Endodermal cell (in vitro differentiated cells): ENCODE measurements at regions not wholly inside any gene's neighbourhood (a gene's known extent, or its start where the extent isn't known, plus 50 kb on each side); places are given as distances from the start of the nearest gene placed in this dataset.

Source experiments
- DNase-seq: peaks from one replicate; pipeline ENCODE4 v3.0.0-alpha.2; 2017
- H3K27ac ChIP-seq: 2 replicates; pipeline ENCODE4 v1.5.1; 2013; ENCODE audit warnings: mild to moderate bottlenecking, low read depth, low read length, moderate library complexity
- H3K27me3 ChIP-seq: 2 replicates; pipeline ENCODE4 v1.6.1; 2013; ENCODE audit warnings: mild to moderate bottlenecking, low read length, moderate library complexity; ENCODE audit not compliant: insufficient read depth, control insufficient read depth, poor library complexity, severe bottlenecking
- H3K36me3 ChIP-seq: 2 replicates; pipeline ENCODE4 v1.7.0; 2013; ENCODE audit warnings: mild to moderate bottlenecking, low read length, moderate library complexity; ENCODE audit not compliant: control insufficient read depth, insufficient read depth
- H3K4me1 ChIP-seq: one replicate; pipeline ENCODE4 v1.7.0; 2013; ENCODE audit warnings: low read length; ENCODE audit not compliant: control insufficient read depth, insufficient read depth
- H3K4me3 ChIP-seq: 2 replicates; pipeline ENCODE4 v1.5.1; 2013; ENCODE audit warnings: mild to moderate bottlenecking, low read length, moderate library complexity
- H3K9ac ChIP-seq: 2 replicates; pipeline ENCODE4 v1.6.1; 2013; ENCODE audit warnings: mild to moderate bottlenecking, low read length, moderate library complexity; ENCODE audit not compliant: poor library complexity, severe bottlenecking; ENCODE audit errors: extremely low read depth
- H3K9me3 ChIP-seq: 2 replicates; pipeline ENCODE4 v1.6.1; 2013; ENCODE audit warnings: mild to moderate bottlenecking, low read length, moderate library complexity; ENCODE audit not compliant: control insufficient read depth
- H3K27ac Mint-ChIP-seq: 2 replicates; pipeline ENCODE4 v1.8.0; 2020; ENCODE audit warnings: mixed read lengths
- H3K27me3 Mint-ChIP-seq: 2 replicates; pipeline ENCODE4 v1.8.0; 2021; ENCODE audit warnings: mild to moderate bottlenecking, mixed read lengths; ENCODE audit not compliant: insufficient read depth
- H3K36me3 Mint-ChIP-seq: 2 replicates; pipeline ENCODE4 v1.8.0; 2020; ENCODE audit warnings: low read depth, mixed read lengths
- H3K4me1 Mint-ChIP-seq: 2 replicates; pipeline ENCODE4 v1.8.0; 2020; ENCODE audit warnings: mixed read lengths
- H3K4me3 Mint-ChIP-seq: 2 replicates; pipeline ENCODE4 v1.8.0; 2020; ENCODE audit warnings: mild to moderate bottlenecking, moderate library complexity, mixed read lengths
- H3K9me3 Mint-ChIP-seq: 2 replicates; pipeline ENCODE4 v1.8.0; 2020; ENCODE audit warnings: mild to moderate bottlenecking, mixed read lengths
- CTCF ChIP-seq: fragments of 200-600 bp; sonication (generic); conservative IDR thresholded peaks from 2 replicates; pipeline ENCODE4 v1.5.0; 2021; ENCODE audit warnings: antibody characterized with exemption, mild to moderate bottlenecking
- WGBS, 2 experiments: methylation state at CpG; one replicate each; pipeline versions ENCODE4 v1.1.5 to v1.1.7; 2013; ENCODE audit warnings: missing lambda C conversion rate in 2 of 2, mixed read lengths in 1 of 2; ENCODE audit not compliant: insufficient coverage in 1 of 2, insufficient read length in 1 of 2; 5-methylcytosine and 5-hydroxymethylcytosine counted together

- Mint-ChIP-seq H3K27ac (no peak overlapping the region), H3K36me3 (no peaks in the 10 kb centered on the region), H3K27me3 (no peaks in the 10 kb centered on the region), H3K4me3 (no peak overlapping the region), H3K9me3 (peaks cover 2% of the 10 kb centered on the region), H3K4me1 (peaks cover 13% of the 10 kb centered on the region)
- no peaks in the 10 kb centered on the region for H3K36me3 ChIP-seq
- no peak overlapping the region for H3K27ac ChIP-seq
- WGBS, 2 experiments, result 74% methylated on average over 2 of the region's 2 CpGs; no CpG with 5 or more reads in 1 of the 2 experiments
- no peak overlapping the region for H3K9ac ChIP-seq
- H3K27me3 ChIP-seq, result no peaks in the 10 kb centered on the region
- H3K4me1 ChIP-seq, result no peaks in the 10 kb centered on the region
- peak; percentile 17 for DNase-seq
- no peak overlapping the region for H3K4me3 ChIP-seq
- H3K9me3 ChIP-seq, result no peaks in the 10 kb centered on the region
- no peak for TF ChIP-seq CTCF
These were observed 98.3 kb upstream of the CTBP2 start for GRCh38 chr10:125258676-125259075.

DNA sequence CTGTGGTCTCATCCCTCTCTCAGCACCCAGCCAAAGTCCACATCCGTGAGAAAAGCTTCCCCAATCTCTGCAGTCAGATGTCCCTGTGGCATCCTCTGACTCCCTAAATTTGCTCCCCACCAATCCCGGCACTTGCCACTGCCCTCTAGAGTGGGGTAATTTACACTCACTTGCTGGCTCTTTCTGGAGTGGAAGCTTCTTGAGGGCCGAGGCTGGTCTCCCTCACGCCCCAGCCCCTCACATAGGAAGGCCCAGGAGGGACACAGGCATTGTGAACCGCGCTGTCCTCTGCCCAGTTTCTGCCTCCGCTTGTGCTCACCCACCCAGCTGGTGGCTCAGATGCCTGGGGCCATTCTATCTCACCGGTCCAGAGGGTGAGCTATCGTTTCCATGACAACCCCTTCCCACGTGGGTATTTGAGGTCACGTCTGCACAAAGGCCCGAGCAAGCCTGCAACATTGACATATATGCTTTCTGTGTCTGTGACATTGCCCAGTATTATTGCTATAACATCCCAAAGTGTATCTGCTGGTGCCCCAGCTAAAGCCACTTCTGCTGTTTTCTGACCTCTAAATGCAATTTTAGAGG is 97.3 kb upstream of the CTBP2 start:
- no peaks in the 10 kb centered on the region for H3K9me3 ChIP-seq
- peaks cover 8% of the 10 kb centered on the region for H3K4me1 Mint-ChIP-seq
- peaks cover 5% of the 10 kb centered on the region for H3K9me3 Mint-ChIP-seq
- no peak overlapping the region for H3K4me3 Mint-ChIP-seq
- H3K9ac ChIP-seq, result no peak overlapping the region
- H3K27ac ChIP-seq, result no peak overlapping the region
- peak; percentile 24 for DNase-seq
- H3K36me3 Mint-ChIP-seq, result no peaks in the 10 kb centered on the region
- no peak overlapping the region for H3K27ac Mint-ChIP-seq
- H3K36me3 ChIP-seq, result no peaks in the 10 kb centered on the region
- no peaks in the 10 kb centered on the region for H3K27me3 ChIP-seq
- H3K4me3 ChIP-seq, result no peak overlapping the region
- H3K4me1 ChIP-seq, result no peaks in the 10 kb centered on the region
- 76 to 89% methylated on average over 5 to 12 of the region's 12 CpGs for WGBS, 2 experiments
- no peak for TF ChIP-seq CTCF
- no peaks in the 10 kb centered on the region for H3K27me3 Mint-ChIP-seq

DNA sequence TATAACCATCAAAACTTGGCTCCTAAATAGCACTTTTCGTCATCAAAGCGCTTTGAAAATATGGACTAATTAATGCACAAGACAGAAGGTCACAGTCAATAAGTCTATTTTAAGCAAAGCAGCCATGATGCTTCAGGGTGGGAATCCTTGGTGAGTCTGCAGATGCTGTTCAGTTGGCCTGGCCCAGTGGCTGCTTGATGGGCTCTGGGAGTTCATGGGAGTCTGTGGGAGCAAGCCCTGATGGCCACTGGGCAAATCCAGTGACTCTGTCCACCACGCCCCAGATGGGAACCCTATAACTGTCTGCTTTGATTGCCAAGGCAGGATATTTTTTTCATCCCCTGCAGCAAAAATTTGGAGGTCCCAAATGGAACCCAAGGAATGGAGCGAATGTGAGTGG is 95.7 kb upstream of the CTBP2 start:
- peaks cover 18% of the 10 kb centered on the region for H3K9me3 Mint-ChIP-seq
- H3K4me1 ChIP-seq, result no peaks in the 10 kb centered on the region
- no peak overlapping the region for H3K9ac ChIP-seq
- H3K9me3 ChIP-seq, result no peaks in the 10 kb centered on the region
- peaks cover 2% of the 10 kb centered on the region for H3K27me3 Mint-ChIP-seq
- H3K36me3 ChIP-seq, result no peaks in the 10 kb centered on the region
- WGBS, 2 experiments, result 68% methylated on average over 4 of the region's 4 CpGs
- H3K4me3 Mint-ChIP-seq, result no peak overlapping the region
- no peak overlapping the region for H3K4me3 ChIP-seq
- H3K27ac ChIP-seq, result no peak overlapping the region
- H3K27ac Mint-ChIP-seq, result no peak overlapping the region
- peak; percentile 9 for DNase-seq
- no peaks in the 10 kb centered on the region for H3K36me3 Mint-ChIP-seq
- peaks cover 5% of the 10 kb centered on the region for H3K4me1 Mint-ChIP-seq
- no peaks in the 10 kb centered on the region for H3K27me3 ChIP-seq
- no peak for TF ChIP-seq CTCF
